H1 (cell line): ENCODE measurements at regions not wholly inside any gene's neighbourhood (a gene's known extent, or its start where the extent isn't known, plus 50 kb on each side); places are given as distances from the start of the nearest gene placed in this dataset.

Experiments
- HDAC2 ChIP-seq, 2 experiments: fragments of 300-600 bp in 1 of 2; sonication (generic) in 1 of 2; IDR thresholded peaks; 2 replicates each; pipeline ENCODE4 v1.6.1; 2011 to 2012; ENCODE audit warnings: low read depth in 2 of 2, low read length in 2 of 2, mild to moderate bottlenecking in 2 of 2, moderate library complexity in 2 of 2, borderline replicate concordance in 1 of 2, inconsistent platforms in 1 of 2

- TF ChIP-seq HDAC2 (IDR thresholded peaks at IDR 0.05; ENCODE audit: borderline replicate concordance in 1 of 2, low read depth in 2 of 2, low read length in 2 of 2) = no peak
These were observed 65.1 kb upstream of the DPT start (continued) for GRCh38 chr1:168794057-168794456.
